Caki2 (cell line): ENCODE measurements at regions not wholly inside any gene's neighbourhood (a gene's known extent, or its start where the extent isn't known, plus 50 kb on each side); places are given as distances from the start of the nearest gene placed in this dataset.

Source experiments
- DNase-seq: peaks from one replicate; pipeline ENCODE4 v3.0.0-alpha.2; 2015; ENCODE audit warnings: low read depth
- in situ Hi-C: cut with HindIII; loops from 2 replicates; pipeline ENCODE4 v1.10.0; 2016; ENCODE audit warnings: low sequenced_read_pairs, low pct_unique_long_range_greater_than_20kb, mixed read lengths

DNA sequence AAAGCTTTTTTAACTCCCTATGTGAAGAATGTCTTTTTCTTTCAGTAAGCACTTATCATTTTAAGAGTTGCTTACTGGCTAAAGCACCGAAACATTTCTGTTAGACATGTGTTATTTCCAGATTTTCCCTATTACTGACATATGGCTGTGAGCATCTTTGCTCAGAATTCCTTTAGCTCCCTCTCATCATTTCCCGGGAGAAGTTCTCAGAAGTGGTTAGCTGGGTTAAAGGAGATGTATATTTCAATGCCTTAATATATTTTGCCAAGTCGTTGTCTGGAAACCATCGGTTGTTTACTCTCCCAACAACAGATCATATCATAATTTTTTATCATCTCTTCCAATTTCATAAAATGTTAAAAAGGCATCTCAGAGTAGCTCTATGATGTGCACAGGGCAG, 396.5 kb downstream of the OCA2 start:
- in situ Hi-C loops, result no loop called here
- DNase-seq, result no peak

DNA sequence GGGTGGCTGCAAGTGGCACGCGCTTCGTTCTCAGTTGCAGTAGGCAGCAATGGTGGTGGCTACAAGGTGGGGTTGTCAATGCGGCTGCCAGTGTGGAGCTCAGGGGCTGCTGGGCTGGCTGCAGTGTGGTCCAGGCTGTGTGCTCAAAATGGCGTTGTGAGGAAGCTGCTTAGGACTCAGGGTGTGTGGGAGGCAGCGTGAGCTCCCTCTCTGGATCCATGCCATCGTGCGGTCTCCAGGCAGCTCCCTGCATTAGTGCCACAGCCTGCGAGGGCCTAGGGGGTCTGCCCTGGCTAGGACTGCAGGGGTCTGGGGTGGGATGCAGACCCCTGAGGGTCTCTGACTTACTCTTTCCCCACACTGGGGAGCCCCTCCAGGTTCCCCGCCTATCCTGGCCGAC, 397.2 kb downstream of the OCA2 start:
- in situ Hi-C loops, result no loop called here
- no peak for DNase-seq

DNA sequence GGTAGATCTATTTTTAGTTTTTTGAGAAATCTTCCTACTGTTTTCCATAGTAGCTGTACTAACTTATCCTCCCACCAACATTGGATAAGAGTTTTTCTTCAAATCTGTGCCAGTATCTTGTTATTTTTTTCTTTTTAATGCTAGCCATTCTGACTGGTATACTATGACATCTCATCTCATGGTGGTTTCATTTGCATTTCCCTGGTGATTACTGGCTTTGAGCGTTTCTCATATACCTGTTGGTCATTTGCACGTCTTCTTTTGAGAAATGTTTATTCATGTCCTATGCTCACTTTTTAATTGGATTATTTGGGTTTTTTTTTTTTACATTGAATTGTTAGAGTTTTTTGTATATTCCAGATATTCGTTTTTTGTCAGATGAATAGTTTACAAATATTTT, 398.1 kb downstream of the OCA2 start:
- in situ Hi-C loops, result no loop called here
- DNase-seq, result no peak

DNA sequence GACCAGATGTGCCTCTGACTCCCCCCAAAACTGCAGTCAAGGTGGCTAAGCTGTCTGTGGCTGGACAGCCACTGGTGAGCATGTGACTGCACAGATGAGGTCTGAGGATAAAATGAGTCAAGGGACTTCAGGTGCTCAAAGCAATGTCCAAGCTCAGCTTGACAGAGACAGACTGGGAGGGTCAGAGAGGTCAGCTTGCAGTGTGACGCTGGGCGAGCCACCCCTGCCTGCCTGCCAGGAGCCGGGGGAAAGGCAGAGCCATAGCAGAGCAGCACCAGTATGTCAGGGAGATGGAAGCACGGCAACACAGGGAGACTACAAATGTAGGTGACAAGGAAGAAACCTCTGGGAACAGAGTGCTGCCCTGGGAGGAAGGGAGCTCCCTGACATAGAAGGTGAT, 399.4 kb downstream of the OCA2 start:
- DNase-seq, result no peak
- in situ Hi-C loops, result no loop called here

DNA sequence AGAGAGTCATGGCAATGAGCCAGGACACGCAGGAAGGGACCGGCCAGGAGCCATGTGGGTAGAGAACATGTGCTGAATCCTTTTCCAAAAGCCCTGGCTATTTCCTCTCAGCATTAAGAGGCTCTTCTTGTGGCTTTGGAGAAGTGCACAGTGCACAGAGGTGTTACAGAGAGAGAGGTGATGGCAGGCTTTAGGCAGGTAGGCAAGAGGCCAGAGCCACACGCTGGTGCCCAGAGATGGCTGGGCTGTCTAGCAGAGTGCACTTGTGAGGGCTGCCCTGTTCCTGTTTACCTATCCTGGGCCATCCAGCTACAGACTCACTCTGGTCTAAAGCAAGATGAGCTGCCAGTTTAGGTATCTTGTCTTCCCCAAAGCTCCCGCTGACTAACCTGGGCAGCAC, 402.6 kb downstream of the OCA2 start:
- in situ Hi-C loops, result no loop called here
- no peak for DNase-seq

DNA sequence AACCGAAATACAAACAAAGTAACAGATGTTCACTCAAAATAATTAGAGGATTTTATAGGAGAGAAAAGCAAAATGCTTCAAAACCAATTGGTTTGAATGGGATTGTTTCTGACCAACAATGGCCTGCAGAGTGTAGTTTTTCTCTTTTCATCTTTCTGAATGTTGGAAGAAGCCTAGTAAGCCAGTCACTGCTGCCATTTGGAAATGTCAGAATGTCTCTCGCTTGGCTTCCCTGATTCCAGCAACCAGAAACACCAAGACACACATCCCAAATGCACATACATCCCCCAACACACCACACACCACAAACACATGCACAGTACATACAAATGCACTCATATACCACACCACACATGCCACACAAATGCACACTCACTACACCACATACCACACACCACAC, 403.4 kb downstream of the OCA2 start:
- in situ Hi-C loops, result no loop called here
- no peak for DNase-seq

DNA sequence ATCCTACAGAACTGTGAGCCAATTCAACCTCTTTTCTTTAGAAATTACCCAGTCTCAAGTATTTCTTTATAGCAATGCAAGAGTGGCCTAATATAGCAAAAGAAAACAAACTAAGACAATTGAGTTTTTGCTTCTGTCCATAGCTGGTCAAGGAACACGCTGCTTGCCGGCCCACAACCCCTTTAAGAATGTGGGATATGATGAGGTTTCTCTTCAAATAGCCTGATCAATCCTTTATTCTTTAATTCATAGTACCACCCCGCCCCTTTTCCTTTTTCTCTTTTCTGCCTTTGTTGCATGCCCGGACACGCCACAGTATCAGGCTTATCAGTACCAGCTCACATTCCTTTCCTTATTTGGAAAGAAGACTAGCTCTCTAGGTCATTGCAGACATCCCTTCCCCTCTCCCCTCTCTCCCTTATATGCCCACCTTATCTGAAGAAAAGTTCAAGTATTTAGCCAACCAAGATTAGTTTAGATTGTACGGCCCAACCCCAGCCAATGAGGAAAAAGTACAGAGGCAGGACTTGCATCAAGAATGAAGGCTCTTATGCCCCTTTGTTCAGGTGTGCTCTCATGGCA, 404.5 kb downstream of the OCA2 start:
- no peak for DNase-seq
- in situ Hi-C loops, result no loop called here

DNA sequence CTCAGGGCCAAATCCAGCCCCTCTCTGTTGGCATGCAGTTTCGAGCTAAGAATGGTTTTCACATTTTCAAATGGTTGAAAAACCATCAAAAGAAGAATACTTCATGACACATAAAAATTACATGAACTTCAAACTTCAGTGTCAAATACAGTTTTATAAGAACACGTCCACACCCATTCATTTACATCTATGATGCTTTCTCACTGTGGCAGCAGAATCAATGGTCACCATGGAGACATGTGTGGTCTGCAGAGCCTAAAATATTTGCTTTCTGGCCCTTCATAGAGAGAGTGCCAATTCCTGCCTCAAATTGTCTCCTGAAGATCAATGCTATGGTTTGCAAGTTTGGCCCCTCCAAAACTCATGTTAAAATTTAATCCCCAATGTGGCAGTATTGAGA, 405.8 kb downstream of the OCA2 start:
- in situ Hi-C loops, result no loop called here
- DNase-seq, result no peak

DNA sequence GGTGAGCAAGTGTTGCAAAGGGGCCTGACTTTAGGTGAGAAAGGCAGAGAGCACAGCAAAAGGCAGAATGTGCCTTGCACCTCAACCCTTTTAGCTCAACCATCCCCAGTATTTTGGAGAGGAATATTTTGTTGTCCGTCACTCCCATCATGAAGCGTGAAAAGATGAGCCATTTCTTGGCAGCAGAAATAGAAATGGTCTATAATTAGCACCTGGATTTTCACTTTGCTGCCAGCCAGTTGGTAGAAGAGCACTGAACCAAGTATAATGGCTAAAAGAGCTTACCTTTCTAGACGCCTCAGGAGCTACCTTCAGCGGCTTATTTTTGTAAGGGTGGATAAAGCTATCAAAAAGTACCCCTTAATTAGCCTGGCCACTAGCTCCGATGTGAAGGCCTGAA, 406.7 kb downstream of the OCA2 start:
- in situ Hi-C loops, result no loop called here
- DNase-seq, result no peak

DNA sequence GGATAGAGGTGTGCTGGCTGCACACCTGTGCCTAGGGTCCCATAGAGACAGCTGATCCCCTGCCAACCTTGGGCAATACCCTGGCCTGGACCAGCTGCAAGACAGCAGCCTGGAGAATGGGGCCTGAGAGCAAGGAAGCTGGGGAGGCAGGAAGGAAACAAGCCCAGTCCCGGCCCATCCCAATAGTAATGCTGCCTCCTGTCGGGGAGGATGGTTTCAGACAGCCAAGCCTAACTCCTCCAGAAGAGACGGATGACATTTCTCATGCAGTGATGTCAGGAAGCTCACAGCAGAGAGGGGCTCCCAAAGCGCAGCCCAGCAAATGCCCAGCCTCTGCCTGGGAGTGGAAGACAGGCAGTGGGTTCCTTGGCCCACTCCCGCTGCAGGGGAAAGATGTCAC, 408.8 kb downstream of the OCA2 start:
- DNase-seq, result no peak
- in situ Hi-C loops, result no loop called here

DNA sequence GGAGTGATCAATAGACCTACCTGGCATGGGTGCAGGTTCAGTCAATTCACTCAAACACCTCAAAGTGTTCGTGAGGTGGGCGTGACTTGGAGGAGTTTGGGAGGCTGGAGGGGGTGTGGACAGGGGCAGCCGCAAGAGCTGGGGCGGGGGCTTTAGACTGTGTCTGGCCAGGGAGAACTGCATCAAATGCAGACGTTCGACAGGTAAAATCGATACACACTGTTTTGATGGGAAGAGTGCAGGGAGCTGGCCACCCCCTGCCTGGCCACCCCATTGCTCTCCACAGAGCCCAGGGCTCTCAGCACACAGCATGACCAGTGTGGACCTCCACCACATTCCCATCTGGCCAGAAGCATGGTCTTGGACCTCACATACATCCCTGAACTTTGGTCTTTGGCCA, 412.1 kb downstream of the OCA2 start:
- in situ Hi-C loops, result no loop called here
- no peak for DNase-seq

DNA sequence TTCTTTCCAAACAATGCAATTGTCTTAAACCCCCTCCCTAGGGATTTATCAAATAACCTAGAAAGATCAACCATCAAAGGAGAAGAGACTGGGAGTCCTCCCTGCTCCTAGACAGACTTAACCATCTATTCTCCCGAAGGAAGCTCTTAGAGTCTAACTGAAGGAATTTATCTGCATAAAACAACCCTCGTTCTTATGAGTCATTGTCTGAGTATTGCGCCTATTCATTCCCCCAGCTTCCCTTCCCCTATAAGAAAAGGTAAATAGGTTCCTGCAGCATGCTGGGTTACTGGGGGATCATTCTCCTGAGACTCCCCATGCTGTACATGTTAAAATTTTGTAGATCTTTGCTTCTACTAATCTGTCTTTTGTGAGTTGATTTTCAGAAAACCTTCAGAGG, 412.7 kb downstream of the OCA2 start:
- in situ Hi-C loops, result no loop called here
- DNase-seq, result peak; percentile 15

DNA sequence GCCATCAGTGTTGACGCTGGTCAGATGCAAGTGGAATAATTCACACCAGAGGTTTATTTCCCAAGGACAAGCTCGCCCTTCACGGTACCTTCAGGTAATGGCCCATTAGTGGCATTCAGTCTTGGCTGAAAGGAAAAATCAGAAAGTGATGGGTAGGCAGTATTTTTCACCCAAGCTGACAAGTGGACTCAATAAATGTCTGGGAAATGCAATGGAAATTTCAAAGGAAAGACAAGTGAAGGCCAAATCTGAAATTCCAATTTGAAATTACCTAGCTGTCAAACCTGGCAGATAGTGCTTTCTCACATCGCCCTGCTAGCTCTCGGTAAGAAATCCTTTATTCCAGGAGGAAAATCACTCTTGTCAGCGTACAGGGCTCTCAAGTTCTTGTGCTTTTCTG, 413.5 kb downstream of the OCA2 start:
- in situ Hi-C loops, result no loop called here

DNA sequence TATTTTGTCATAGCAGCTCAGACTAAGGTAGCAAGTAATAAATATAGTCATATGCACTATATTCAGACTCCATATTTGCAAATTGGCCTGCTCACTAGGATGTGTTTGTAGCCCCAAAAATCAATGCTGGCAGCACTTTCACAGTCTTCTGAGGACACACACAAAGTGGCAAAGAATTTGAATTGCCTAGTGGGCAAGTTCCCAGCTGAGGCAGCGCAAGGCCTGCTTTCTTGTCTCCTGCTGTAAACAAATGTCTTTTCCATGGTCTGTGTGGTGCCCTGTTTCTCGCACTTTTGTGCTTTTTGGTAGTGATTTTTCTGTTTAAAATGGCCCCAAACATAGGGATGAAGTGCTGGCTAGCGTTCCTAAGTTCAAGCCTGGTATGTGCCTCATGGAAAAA, 416.0 kb downstream of the OCA2 start:
- no peak for DNase-seq
- in situ Hi-C loops, result no loop called here

More for the DNA sequence above, 413.5 kb downstream of the OCA2 start:
- no peak for DNase-seq

DNA sequence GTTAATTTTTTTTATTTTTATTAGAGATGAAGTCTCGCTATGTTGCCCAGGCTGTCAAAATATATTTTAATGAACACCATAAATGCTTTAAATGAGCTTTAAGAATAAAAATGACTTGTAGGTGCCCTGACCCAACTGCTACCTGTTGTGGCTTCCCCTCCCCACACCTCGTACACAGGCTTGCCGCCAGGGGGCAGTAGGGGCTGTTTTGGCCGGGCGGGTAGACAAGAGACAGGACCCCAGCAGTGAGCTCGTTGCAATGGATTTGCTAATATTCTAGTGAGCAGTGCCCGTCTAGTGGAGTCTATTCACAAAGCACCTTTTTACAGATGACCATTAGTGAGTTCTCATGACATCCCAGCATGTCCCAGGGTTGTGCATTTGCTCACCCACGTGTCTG, 418.1 kb downstream of the OCA2 start:
- in situ Hi-C loops, result no loop called here
- no peak for DNase-seq

DNA sequence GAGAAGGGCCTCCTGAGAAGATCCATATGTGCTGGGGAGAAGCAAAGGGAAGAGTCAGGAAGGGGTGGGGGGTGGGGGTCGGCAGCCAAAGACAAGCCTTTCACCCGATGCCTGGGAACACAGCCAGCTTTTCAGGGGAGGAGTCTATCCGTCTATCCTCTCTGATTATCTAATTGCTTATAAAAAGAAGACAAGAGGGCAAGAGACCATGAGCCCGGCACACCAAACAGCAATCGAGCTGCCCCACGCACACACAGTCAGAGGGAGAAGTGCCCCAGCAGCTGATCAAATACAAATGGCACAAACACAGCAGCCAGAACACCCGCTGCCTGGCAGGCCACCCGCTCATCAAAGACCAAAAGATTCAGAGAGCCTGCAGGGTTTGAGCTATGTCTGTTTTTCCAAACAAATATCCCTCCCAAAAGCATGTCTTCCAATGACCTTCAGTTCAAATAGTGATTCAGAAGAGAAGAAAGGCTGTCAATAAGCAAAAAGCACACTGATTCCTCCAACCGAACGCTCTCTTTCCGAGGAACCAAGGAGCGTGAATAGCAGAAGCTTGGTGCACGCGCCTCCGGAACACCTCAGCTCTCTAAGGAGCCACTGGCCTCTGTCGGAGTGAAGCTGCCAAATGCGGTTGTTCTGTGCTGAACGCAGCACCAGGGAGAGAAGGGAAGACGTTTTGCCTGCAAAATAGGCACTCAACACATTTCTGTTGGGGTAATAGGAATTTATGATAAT, 419.2 kb downstream of the OCA2 start:
- in situ Hi-C loops, result no loop called here
- no peak for DNase-seq

DNA sequence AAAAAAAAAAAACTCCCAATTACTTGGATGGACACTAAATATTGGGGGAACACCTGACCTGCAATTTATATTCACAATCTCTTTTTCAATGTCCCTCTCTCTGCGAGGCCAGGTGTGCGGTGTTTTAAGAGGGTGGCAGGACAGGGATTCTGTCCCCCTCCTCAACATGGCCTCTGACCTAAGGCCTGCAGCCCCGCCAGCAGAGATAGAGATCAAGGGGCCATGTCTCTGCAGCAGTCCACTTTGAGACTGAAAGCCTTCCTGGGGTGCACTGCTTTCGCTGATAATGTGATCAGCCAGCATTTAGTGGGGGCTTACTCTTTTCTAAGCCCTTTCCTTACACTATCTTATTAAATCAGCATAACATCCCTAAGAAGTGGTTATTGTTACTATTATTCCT, 419.9 kb downstream of the OCA2 start:
- no peak for DNase-seq
- in situ Hi-C loops, result no loop called here

DNA sequence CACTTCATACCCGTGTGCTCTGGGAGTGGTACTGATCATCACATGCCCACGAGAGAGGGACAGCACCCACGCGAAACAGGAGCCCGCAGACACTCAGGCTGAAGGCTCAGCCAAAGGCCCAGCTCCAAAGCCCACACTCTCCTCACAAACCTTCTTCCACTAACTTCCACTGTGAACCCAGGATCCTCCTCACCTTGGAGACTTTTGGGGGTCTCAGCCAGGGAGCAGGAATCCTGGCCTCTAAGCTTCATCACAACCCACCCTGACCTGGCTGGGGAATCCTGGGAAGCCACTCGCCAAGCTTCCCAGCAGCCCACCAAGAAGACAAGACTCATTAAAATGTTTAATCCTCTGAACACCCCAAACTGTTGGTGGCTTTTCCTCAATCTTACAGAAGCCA, 421.2 kb downstream of the OCA2 start:
- in situ Hi-C loops, result no loop called here
- DNase-seq, result no peak

DNA sequence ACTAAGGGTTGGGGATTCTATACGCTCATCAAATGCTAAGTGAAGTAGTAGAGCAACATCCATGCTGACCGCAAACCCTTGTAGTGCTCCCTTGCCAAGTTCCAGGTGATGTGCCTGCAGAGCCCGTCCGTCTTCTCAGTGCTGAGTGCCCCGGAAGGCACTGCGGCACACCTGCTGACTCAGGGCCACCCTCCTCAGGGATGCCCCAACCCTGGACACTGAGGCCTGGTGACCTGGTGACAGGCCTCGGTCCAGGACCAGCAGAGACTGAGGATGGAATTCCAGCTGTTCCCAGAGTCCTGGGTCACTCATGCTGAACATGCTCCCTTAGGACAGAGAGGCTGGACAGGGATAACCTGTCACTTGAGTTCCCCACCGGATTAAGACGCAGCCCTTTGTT, 422.5 kb downstream of the OCA2 start:
- DNase-seq, result no peak
- in situ Hi-C loops, result no loop called here

DNA sequence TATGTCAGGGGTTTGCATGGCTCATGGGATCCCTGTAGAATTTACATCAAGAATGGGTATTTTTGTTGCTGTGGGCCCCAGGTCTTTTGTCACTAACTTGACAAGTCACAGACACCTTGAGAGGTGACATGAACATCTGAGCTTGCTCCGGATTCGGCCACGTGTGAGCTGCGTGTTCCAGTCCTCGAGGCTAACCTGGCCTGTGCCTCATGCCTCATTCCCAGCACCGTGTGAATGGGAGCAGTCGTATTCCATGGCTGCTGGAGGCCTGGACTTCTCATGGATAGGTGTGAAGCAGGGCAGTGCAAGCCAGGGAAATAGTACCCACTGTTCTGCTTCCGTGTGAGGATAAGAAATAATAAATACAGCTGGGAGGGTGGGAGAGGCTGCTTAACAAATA, 423.5 kb downstream of the OCA2 start:
- DNase-seq, result no peak
- in situ Hi-C loops, result no loop called here
